SK-N-SH (cell line): ENCODE measurements at regions not wholly inside any gene's neighbourhood (a gene's known extent, or its start where the extent isn't known, plus 50 kb on each side); places are given as distances from the start of the nearest gene placed in this dataset.
"Not testable (repeated sequence)": the region's sequence is repeated elsewhere in the genome, so short reads cannot be mapped to it uniquely, and the experiment has no call there.

Experiments
- CTCF ChIA-PET: fragments of 300-600, 350-600 bp; formaldehyde crosslinking; extraction: SDS; loops from one replicate; lab custom pipeline; 2021; lab: Yijun Ruan, JAX
- POLR2A ChIA-PET: fragments of 350-600 bp; sonication (Branson Sonifier 250); formaldehyde crosslinking; extraction: SDS; loops from one replicate; lab custom pipeline; 2020; ENCODE audit warnings: antibody characterized with exemption, inconsistent platforms; lab: Yijun Ruan, JAX
- DNase-seq: peaks from one replicate; pipeline ENCODE4 v3.0.0; 2012
- H2AFZ ChIP-seq: fragments of 200-600 bp; sonication (generic); 2 replicates; pipeline ENCODE4 v1.8.1; 2016; ENCODE audit warnings: antibody characterized with exemption, mild to moderate bottlenecking, low read depth
- H3F3A ChIP-seq: fragments of 200-600 bp; sonication (generic); replicated peaks from 2 replicates; pipeline ENCODE3; 2016; ENCODE audit warnings: antibody characterized with exemption, mild to moderate bottlenecking; ENCODE audit not compliant: insufficient read depth
- H3K27ac ChIP-seq, 2 experiments: fragments of 200-500 bp in 1 of 2; fragments of 200-600 bp in 1 of 2; sonication (Bioruptor generic) in 1 of 2; sonication (generic), shearing (Covaris generic) in 1 of 2; 2 replicates each; pipeline versions ENCODE4 v1.5.1 to v1.6.1; 2014 to 2016; ENCODE audit warnings: low read depth in 2 of 2, inconsistent platforms in 1 of 2, low read length in 1 of 2, mild to moderate bottlenecking in 1 of 2, mixed read lengths in 1 of 2
- H3K27me3 ChIP-seq: fragments of 200-600 bp; sonication (generic), shearing (Covaris generic); 2 replicates; pipeline ENCODE4 v1.6.1; 2016; ENCODE audit warnings: mixed run types; ENCODE audit not compliant: insufficient read depth
- H3K36me3 ChIP-seq, 2 experiments: fragments of 200-500 bp in 1 of 2; fragments of 200-600 bp in 1 of 2; sonication (Bioruptor generic) in 1 of 2; sonication (generic) in 1 of 2; replicated peaks in 1 of 2; 2 replicates each; pipeline versions ENCODE3 to v1.5.1; 2014 to 2016; ENCODE audit warnings: low read length in 1 of 2, mild to moderate bottlenecking in 1 of 2; ENCODE audit not compliant: insufficient read depth in 2 of 2, control insufficient read depth in 1 of 2
- H3K4me1 ChIP-seq, 2 experiments: fragments of 200-500 bp in 1 of 2; fragments of 200-600 bp in 1 of 2; sonication (Bioruptor generic) in 1 of 2; sonication (generic), shearing (Covaris generic) in 1 of 2; 2 replicates each; pipeline versions ENCODE4 v1.5.1 to v1.6.1; 2014 to 2016; ENCODE audit warnings: low read depth in 1 of 2, low read length in 1 of 2, mixed run types in 1 of 2; ENCODE audit not compliant: insufficient read depth in 2 of 2, control insufficient read depth in 1 of 2
- H3K4me2 ChIP-seq: fragments of 200-600 bp; sonication (generic), shearing (Covaris generic); 2 replicates; pipeline ENCODE4 v1.6.1; 2017; ENCODE audit warnings: mixed run types
- H3K4me3 ChIP-seq, 2 experiments: fragments of 200-500 bp in 1 of 2; fragments of 200-600 bp in 1 of 2; sonication (Bioruptor generic) in 1 of 2; sonication (generic), shearing (Covaris generic) in 1 of 2; 2 replicates each; pipeline versions ENCODE4 v1.5.1 to v1.8.1; 2014 to 2016; ENCODE audit warnings: low read depth in 2 of 2, inconsistent platforms in 1 of 2, low read length in 1 of 2, mild to moderate bottlenecking in 1 of 2, mixed read lengths in 1 of 2, moderate library complexity in 1 of 2
- H3K79me2 ChIP-seq: fragments of 200-600 bp; sonication (generic); 2 replicates; pipeline ENCODE4 v1.8.1; 2017; ENCODE audit warnings: mild to moderate bottlenecking; ENCODE audit not compliant: insufficient read depth
- H3K9ac ChIP-seq: fragments of 200-600 bp; sonication (generic); 2 replicates; pipeline ENCODE4 v1.6.1; 2017; ENCODE audit warnings: mixed run types
- H3K9me2 ChIP-seq: fragments of 200-600 bp; sonication (generic); 2 replicates; pipeline ENCODE4 v1.6.1; 2017; ENCODE audit warnings: mixed run types
- H3K9me3 ChIP-seq: fragments of 200-600 bp; sonication (generic); 2 replicates; pipeline ENCODE4 v1.6.1; 2017; ENCODE audit warnings: mixed run types, mild to moderate bottlenecking, moderate library complexity
- H4K20me1 ChIP-seq: fragments of 200-600 bp; sonication (generic); 2 replicates; pipeline ENCODE4 v1.6.1; 2017; ENCODE audit warnings: mild to moderate bottlenecking, mixed run types; ENCODE audit not compliant: insufficient read depth
- ELF1 ChIP-seq: IDR thresholded peaks from 2 replicates; pipeline ENCODE4 v1.4.0; 2012
- EZH2phosphoT487 ChIP-seq: fragments of 200-600 bp; sonication (generic); IDR thresholded peaks from 2 replicates; pipeline ENCODE4 v1.6.1; 2017; ENCODE audit warnings: low read depth, mixed run types, mild to moderate bottlenecking, antibody characterized with exemption, moderate library complexity, borderline replicate concordance
- FOSL2 ChIP-seq: IDR thresholded peaks from 2 replicates; pipeline ENCODE4 v1.4.0; 2012; ENCODE audit warnings: low read depth, mild to moderate bottlenecking, moderate library complexity, borderline replicate concordance
- FOXJ3 ChIP-seq: sonication (generic); formaldehyde crosslinking; IDR thresholded peaks from 2 replicates; pipeline ENCODE4 v1.5.1; 2020; ENCODE audit warnings: mild to moderate bottlenecking, missing genetic modification reagents
- FOXM1 ChIP-seq: IDR thresholded peaks from 2 replicates; pipeline ENCODE4 v1.4.0; 2012; ENCODE audit warnings: low read depth, mild to moderate bottlenecking
- GABPA ChIP-seq: IDR thresholded peaks from 2 replicates; pipeline ENCODE4 v1.4.0; 2012; ENCODE audit warnings: low read depth, mild to moderate bottlenecking
- POLR2AphosphoS5 ChIP-seq: IDR thresholded peaks from 2 replicates; pipeline ENCODE4 v1.6.1; 2012; ENCODE audit warnings: low read depth, low read length
- RCOR1 ChIP-seq: fragments of 150-350 bp; IDR thresholded peaks from 2 replicates; pipeline ENCODE4 v1.6.1; 2017; ENCODE audit warnings: antibody characterized with exemption, low read length
- TAF1 ChIP-seq: IDR thresholded peaks from 2 replicates; pipeline ENCODE4 v1.6.1; 2012; ENCODE audit warnings: low read depth, mild to moderate bottlenecking, low read length, moderate library complexity, borderline replicate concordance
- TCF12 ChIP-seq: IDR thresholded peaks from 2 replicates; pipeline ENCODE4 v1.4.0; 2012
- TEAD4 ChIP-seq: IDR thresholded peaks from 2 replicates; pipeline ENCODE4 v1.4.0; 2012; ENCODE audit warnings: mild to moderate bottlenecking, borderline replicate concordance; ENCODE audit not compliant: insufficient read depth
- YY1 ChIP-seq: IDR thresholded peaks from 2 replicates; pipeline ENCODE4 v1.4.0; 2012; ENCODE audit warnings: low read depth, mild to moderate bottlenecking
- WGBS: methylation state at CpG from one replicate; pipeline ENCODE4 v1.1.6; 2017; ENCODE audit warnings: low lambda C conversion rate; 5-methylcytosine and 5-hydroxymethylcytosine counted together
- TF ChIP-seq, protein P1 (sequence below): fragments of 200-600 bp; sonication (generic); IDR thresholded peaks from 2 replicates; pipeline ENCODE4 v1.6.1; 2017; ENCODE audit warnings: antibody characterized with exemption, mild to moderate bottlenecking, moderate library complexity

DNA sequence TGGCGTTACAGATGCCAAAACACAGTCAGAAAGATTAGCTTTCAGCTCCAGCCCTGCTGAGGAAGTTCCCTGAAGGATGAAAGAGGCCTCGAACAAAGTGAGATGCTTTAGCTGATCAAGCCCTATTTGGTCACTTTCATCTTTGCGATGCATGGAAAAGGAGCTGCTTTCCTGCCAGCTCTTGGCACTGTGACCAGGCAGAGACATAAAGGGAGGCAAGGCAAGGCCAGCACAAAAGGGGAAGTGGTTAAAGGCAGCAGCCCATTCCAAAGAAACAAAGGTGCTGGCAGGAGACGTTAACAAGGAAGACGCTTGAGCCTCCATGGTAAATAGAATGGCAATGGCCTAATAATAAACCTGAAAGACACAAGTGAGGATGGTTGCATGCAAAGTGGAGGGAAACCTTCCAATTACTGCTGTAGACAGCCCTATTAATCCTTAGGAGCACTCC is 617.1 kb upstream of the INTU start:
- H3K4me3 ChIP-seq = no peak overlapping the region; a peak in 1 of 4 replicates
- H3K36me3 ChIP-seq = no peaks in the 10 kb centered on the region
- CTCF ChIA-PET = no interaction called here
- no peaks in the 10 kb centered on the region for H3K79me2 ChIP-seq
- no peak for DNase-seq
- no peaks in the 10 kb centered on the region for H3K27me3 ChIP-seq
- no peaks in the 10 kb centered on the region for H4K20me1 ChIP-seq
- no peak overlapping the region for H3K9ac ChIP-seq
- no peak overlapping the region for H3K27ac ChIP-seq
- no peak for TF ChIP-seq FOXM1
- TF ChIP-seq TAF1 = no peak
- TF ChIP-seq, protein P1, sequence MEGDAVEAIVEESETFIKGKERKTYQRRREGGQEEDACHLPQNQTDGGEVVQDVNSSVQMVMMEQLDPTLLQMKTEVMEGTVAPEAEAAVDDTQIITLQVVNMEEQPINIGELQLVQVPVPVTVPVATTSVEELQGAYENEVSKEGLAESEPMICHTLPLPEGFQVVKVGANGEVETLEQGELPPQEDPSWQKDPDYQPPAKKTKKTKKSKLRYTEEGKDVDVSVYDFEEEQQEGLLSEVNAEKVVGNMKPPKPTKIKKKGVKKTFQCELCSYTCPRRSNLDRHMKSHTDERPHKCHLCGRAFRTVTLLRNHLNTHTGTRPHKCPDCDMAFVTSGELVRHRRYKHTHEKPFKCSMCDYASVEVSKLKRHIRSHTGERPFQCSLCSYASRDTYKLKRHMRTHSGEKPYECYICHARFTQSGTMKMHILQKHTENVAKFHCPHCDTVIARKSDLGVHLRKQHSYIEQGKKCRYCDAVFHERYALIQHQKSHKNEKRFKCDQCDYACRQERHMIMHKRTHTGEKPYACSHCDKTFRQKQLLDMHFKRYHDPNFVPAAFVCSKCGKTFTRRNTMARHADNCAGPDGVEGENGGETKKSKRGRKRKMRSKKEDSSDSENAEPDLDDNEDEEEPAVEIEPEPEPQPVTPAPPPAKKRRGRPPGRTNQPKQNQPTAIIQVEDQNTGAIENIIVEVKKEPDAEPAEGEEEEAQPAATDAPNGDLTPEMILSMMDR = no peak
- TF ChIP-seq YY1 = no peak
- no peaks in the 10 kb centered on the region for H3K4me1 ChIP-seq
- no peaks in the 10 kb centered on the region for H3F3A ChIP-seq
- POLR2A ChIA-PET = no interaction called here
- H2AFZ ChIP-seq = peak overlapping the region; percentile 54; the same call in 1 of the 2 replicates
- 0 out of 2 replicates have a peak overlapping the region, but pooled peaks have one; percentile 6 for H3K4me2 ChIP-seq
- no peaks in the 10 kb centered on the region for H3K9me2 ChIP-seq
- 62% methylated on average over 5 of the region's 5 CpGs for WGBS
- no peaks in the 10 kb centered on the region for H3K9me3 ChIP-seq

GRCh38 chr4:127018381-127018780 is 614.4 kb upstream of the INTU start:
- no peak for TF ChIP-seq GABPA
- no peak for TF ChIP-seq TEAD4
- no peak for TF ChIP-seq ELF1
- TF ChIP-seq POLR2AphosphoS5 = no peak
- TF ChIP-seq FOSL2 = no peak
- TF ChIP-seq EZH2phosphoT487 = no peak
- TF ChIP-seq RCOR1 = no peak
- TF ChIP-seq FOXJ3 = no peak
- no peak for TF ChIP-seq TCF12
- Histone ChIP-seq H3K36me3 (no peaks in the 10 kb centered on the region), H3K4me3 (no peak overlapping the region), H3K27ac (no peak overlapping the region), H3K79me2 (no peaks in the 10 kb centered on the region), H3K4me2 (no peak overlapping the region), H3K9ac (no peak overlapping the region), H3K9me2 (no peaks in the 10 kb centered on the region), H2AFZ (no peak overlapping the region), H3K4me1 (no peaks in the 10 kb centered on the region), H4K20me1 (no peaks in the 10 kb centered on the region), H3F3A (no peaks in the 10 kb centered on the region), H3K9me3 (no peaks in the 10 kb centered on the region), H3K27me3 (no peaks in the 10 kb centered on the region)
- no peak for DNase-seq
- ChIA-PET CTCF (no interaction called here), POLR2A (no interaction called here)
- WGBS = 45% methylated on average over 2 of the region's 2 CpGs

GRCh38 chr4:127020831-127021230 is 611.9 kb upstream of the INTU start:
- WGBS = 44% methylated on average over 9 of the region's 15 CpGs
- H3K9me2 ChIP-seq, H4K20me1 ChIP-seq, H3K9me3 ChIP-seq, H3K4me2 ChIP-seq, H3K27me3 ChIP-seq, H3K27ac ChIP-seq, H3K9ac ChIP-seq, CTCF ChIA-PET, H3K4me1 ChIP-seq, POLR2A ChIA-PET, H2AFZ ChIP-seq, H3K4me3 ChIP-seq, H3K36me3 ChIP-seq, H3K79me2 ChIP-seq, H3F3A ChIP-seq, DNase-seq: not testable (repeated sequence)
